Mesenchymal stem cell (in vitro differentiated cells and primary cell): ENCODE measurements at regions not wholly inside any gene's neighbourhood (a gene's known extent, or its start where the extent isn't known, plus 50 kb on each side); places are given as distances from the start of the nearest gene placed in this dataset.

Experiments
- DNase-seq: peaks from one replicate; pipeline ENCODE4 v3.0.0-alpha.2; 2013
- H2AFZ ChIP-seq: one replicate; pipeline ENCODE4 v1.6.1; 2013; ENCODE audit warnings: low read depth, mild to moderate bottlenecking, control low read depth, inconsistent platforms, low read length, moderate library complexity
- H2AK5ac ChIP-seq: 2 replicates; pipeline ENCODE4 v1.6.1; 2013; ENCODE audit warnings: low read length, moderate library complexity, mild to moderate bottlenecking, inconsistent platforms; ENCODE audit not compliant: severe bottlenecking
- H2BK120ac ChIP-seq: one replicate; pipeline ENCODE4 v1.6.1; 2013; ENCODE audit warnings: low read depth, mild to moderate bottlenecking, inconsistent platforms, low read length, moderate library complexity
- H2BK12ac ChIP-seq, 2 experiments: one replicate each; pipeline ENCODE4 v1.6.1; 2013; ENCODE audit warnings: inconsistent platforms in 2 of 2, low read length in 2 of 2, mild to moderate bottlenecking in 2 of 2, moderate library complexity in 2 of 2, control low read depth in 1 of 2
- H2BK15ac ChIP-seq: one replicate; pipeline ENCODE4 v1.6.1; 2013; ENCODE audit warnings: mild to moderate bottlenecking, low read depth, inconsistent platforms; ENCODE audit not compliant: poor library complexity, severe bottlenecking
- H2BK5ac ChIP-seq: 2 replicates; pipeline ENCODE4 v1.6.1; 2013; ENCODE audit warnings: low read depth, mild to moderate bottlenecking, low read length, control low read depth, inconsistent platforms; ENCODE audit not compliant: poor library complexity, severe bottlenecking
- H3K14ac ChIP-seq, 2 experiments: one replicate each; pipeline ENCODE4 v1.6.1; 2013; ENCODE audit warnings: inconsistent platforms in 2 of 2, low read length in 2 of 2, control low read depth in 1 of 2, mild to moderate bottlenecking in 1 of 2, moderate library complexity in 1 of 2
- H3K18ac ChIP-seq, 2 experiments: one replicate each; pipeline ENCODE4 v1.6.1; 2013; ENCODE audit warnings: inconsistent platforms in 2 of 2, low read length in 2 of 2, control low read depth in 1 of 2, low read depth in 1 of 2, mild to moderate bottlenecking in 1 of 2
- H3K23ac ChIP-seq, 2 experiments: one replicate each; pipeline ENCODE4 v1.6.1; 2013; ENCODE audit warnings: inconsistent platforms in 2 of 2, low read length in 2 of 2, mild to moderate bottlenecking in 2 of 2, moderate library complexity in 2 of 2, control low read depth in 1 of 2
- H3K27ac ChIP-seq: 2 replicates; pipeline ENCODE4 v1.5.1; 2013; ENCODE audit warnings: mild to moderate bottlenecking, moderate library complexity, low read length, control low read depth, inconsistent platforms; ENCODE audit not compliant: poor library complexity, severe bottlenecking
- H3K27me3 ChIP-seq, 2 experiments: 2 replicates each; pipeline versions ENCODE4 v1.6.1 to v1.7.0; 2013; ENCODE audit warnings: low read length in 2 of 2, mild to moderate bottlenecking in 2 of 2, moderate library complexity in 2 of 2, control low read depth in 1 of 2, inconsistent platforms in 1 of 2; ENCODE audit not compliant: control insufficient read depth in 1 of 2, insufficient read depth in 1 of 2
- H3K36me3 ChIP-seq, 2 experiments: 2 replicates each; pipeline versions ENCODE4 v1.6.1 to v1.7.0; 2013; ENCODE audit warnings: low read length in 2 of 2, control low read depth in 1 of 2, inconsistent platforms in 1 of 2, low read depth in 1 of 2, mild to moderate bottlenecking in 1 of 2; ENCODE audit not compliant: insufficient read depth in 2 of 2, control insufficient read depth in 1 of 2
- H3K4ac ChIP-seq, 2 experiments: one replicate each; pipeline ENCODE4 v1.6.1; 2013; ENCODE audit warnings: inconsistent platforms in 2 of 2, low read length in 2 of 2, mild to moderate bottlenecking in 2 of 2, moderate library complexity in 2 of 2, control low read depth in 1 of 2, low read depth in 1 of 2
- H3K4me1 ChIP-seq: 2 replicates; pipeline ENCODE4 v1.6.1; 2013; ENCODE audit warnings: low read depth, low read length, control low read depth; ENCODE audit not compliant: control insufficient read depth, insufficient read depth
- H3K4me2 ChIP-seq: 2 replicates; pipeline ENCODE4 v1.6.1; 2013; ENCODE audit warnings: low read length, mild to moderate bottlenecking, inconsistent platforms; ENCODE audit not compliant: poor library complexity, severe bottlenecking
- H3K4me3 ChIP-seq, 2 experiments: 2 replicates each; pipeline versions ENCODE4 v1.5.1 to v1.7.0; 2013; ENCODE audit warnings: low read length in 2 of 2, mild to moderate bottlenecking in 2 of 2, control low read depth in 1 of 2, low read depth in 1 of 2; ENCODE audit not compliant: insufficient read depth in 1 of 2
- H3K79me1 ChIP-seq: replicated peaks from 2 replicates; pipeline ENCODE4 v1.6.1; 2013; ENCODE audit warnings: mild to moderate bottlenecking, control low read depth, low read length, inconsistent platforms; ENCODE audit not compliant: poor library complexity, severe bottlenecking
- H3K9ac ChIP-seq: 2 replicates; pipeline ENCODE4 v1.7.0; 2013; ENCODE audit warnings: mild to moderate bottlenecking, low read length, moderate library complexity
- H3K9me3 ChIP-seq: 2 replicates; pipeline ENCODE4 v1.7.0; 2013; ENCODE audit warnings: mild to moderate bottlenecking, low read length; ENCODE audit not compliant: control insufficient read depth
- H4K8ac ChIP-seq: one replicate; pipeline ENCODE4 v1.6.1; 2013; ENCODE audit warnings: inconsistent platforms, mild to moderate bottlenecking, low read length, moderate library complexity
- H4K91ac ChIP-seq: one replicate; pipeline ENCODE4 v1.6.1; 2013; ENCODE audit warnings: mild to moderate bottlenecking, low read length, inconsistent platforms
- WGBS: methylation state at CpG from one replicate; pipeline ENCODE4 v1.1.7; 2013; ENCODE audit warnings: mixed read lengths; 5-methylcytosine and 5-hydroxymethylcytosine counted together

DNA sequence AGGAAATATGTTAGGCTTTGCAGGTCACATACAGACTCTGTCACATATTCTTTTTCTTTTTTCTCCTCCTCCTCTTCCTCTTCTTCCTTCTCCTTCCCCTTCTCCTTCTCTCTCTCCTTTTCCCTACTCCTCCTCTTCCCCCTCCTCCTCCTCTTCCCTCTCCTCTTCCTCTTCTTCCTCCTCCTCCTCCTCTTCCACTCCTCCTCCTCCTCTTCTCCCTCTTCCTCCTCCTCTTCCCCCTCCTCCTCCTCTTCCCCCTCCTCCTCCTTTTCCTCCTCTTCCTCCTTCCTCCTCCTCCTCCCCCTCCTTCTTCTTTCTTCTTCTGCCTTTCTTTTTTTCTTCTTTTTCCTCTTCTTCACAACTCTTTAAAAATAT, 159.8 kb downstream of the KIF20B start:
- Histone ChIP-seq H3K4ac (no peak overlapping the region), H3K9me3 (no peaks in the 10 kb centered on the region), H3K14ac (peak overlapping the region in 1 of 2 experiments; percentile 1)

DNA sequence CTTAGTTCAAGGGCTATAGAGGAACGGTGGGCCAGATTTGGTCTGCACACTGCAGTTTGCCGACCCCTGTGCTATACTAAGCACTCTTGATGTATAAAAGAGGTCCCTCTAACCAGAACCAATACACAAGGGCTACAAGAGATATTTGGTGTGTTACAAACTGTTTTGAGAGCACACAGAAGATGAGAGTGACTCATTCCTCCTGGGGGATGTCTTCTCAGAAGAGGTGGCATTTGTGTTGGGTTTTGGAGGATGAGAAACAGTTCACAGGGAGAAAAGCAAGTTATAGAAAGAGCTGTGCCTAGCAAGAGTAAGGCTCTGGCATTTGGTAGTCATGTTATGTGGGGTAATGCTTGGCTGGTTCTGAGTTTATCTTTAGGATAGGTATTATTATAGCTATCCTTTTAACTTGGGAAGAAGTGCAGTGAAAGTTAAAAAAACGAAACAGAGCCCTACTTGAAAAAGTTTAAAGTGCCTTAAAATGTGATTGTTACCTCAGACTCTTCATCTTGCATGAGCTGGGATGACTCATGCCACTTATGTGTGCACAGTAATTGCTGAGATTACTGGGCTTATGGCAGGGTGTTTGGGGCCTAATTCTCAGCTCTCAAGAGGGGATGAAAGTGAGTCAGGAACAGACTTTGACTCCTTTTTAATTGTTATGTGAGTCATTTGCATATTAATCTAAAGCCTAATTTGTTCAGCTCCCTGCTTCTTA, 160.4 kb downstream of the KIF20B start:
- Histone ChIP-seq H3K23ac (no peak overlapping the region), H3K27ac (peak overlapping the region; percentile 59), H3K36me3 (no peaks in the 10 kb centered on the region), H2BK12ac (no peak overlapping the region), H3K27me3 (peaks cover 0 to 6% of the 10 kb centered on the region in 2 experiments), H4K91ac (no peak overlapping the region), H3K9me3 (no peaks in the 10 kb centered on the region), H3K4ac (peak overlapping the region in 1 of 2 experiments; percentile 50), H2BK15ac (no peak overlapping the region), H2BK5ac (no peak overlapping the region), H3K9ac (peak overlapping the region; percentile 80), H2AFZ (no peak overlapping the region), H2AK5ac (peak overlapping the region; percentile 21), H3K4me2 (peak overlapping the region; percentile 31), H3K14ac (no peak overlapping the region), H3K18ac (peak overlapping the region in 1 of 2 experiments; percentile 72), H2BK120ac (no peak overlapping the region), H3K79me1 (no peaks in the 10 kb centered on the region), H3K4me1 (peaks cover 2% of the 10 kb centered on the region), H3K4me3 (peak overlapping the region in 1 of 2 experiments; percentile 72), H4K8ac (no peak overlapping the region)
- 35% methylated on average over 3 of the region's 3 CpGs for WGBS
- peak; percentile 83 for DNase-seq

More for the DNA sequence above, 159.8 kb downstream of the KIF20B start:
- Histone ChIP-seq H2BK15ac (no peak overlapping the region), H3K4me3 (peak overlapping the region in 1 of 2 experiments; percentile 72), H3K23ac (no peak overlapping the region), H3K27ac (peak overlapping the region; percentile 59), H3K27me3 (peaks cover 0 to 6% of the 10 kb centered on the region in 2 experiments), H2BK120ac (peak overlapping the region; percentile 15), H3K4me2 (no peak overlapping the region), H4K91ac (no peak overlapping the region), H4K8ac (peak overlapping the region; percentile 41), H2BK12ac (peak overlapping the region in 1 of 2 experiments; percentile 86), H3K36me3 (no peaks in the 10 kb centered on the region), H3K4me1 (peaks cover 2% of the 10 kb centered on the region), H3K18ac (no peak overlapping the region), H3K9ac (peak overlapping the region; percentile 80), H2AFZ (no peak overlapping the region), H2BK5ac (no peak overlapping the region), H3K79me1 (no peaks in the 10 kb centered on the region), H2AK5ac (no peak overlapping the region)
- DNase-seq = no peak

GRCh38 chr10:89867964-89868363, 166.6 kb downstream of the KIF20B start:
- H3K27ac ChIP-seq = no peak overlapping the region

DNA sequence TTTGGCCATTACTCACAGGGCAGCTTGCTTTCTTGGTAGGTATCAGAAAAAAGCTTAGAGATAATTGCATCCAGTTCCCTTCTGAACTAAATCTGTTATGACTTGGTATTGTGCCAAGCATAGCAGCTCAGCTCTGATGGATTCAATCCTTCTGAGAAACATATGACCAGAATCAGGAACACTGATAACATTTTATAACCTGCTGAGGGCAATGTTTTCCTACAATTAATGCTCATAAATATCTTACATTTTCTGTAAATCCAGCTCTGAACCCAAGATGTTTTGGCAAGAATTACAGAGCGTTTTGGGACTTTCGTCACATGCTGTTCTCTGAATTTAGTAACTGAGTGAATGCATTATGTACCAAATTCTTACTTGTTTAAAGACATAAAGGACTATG, 167.8 kb downstream of the KIF20B start:
- no peak overlapping the region for H2BK15ac ChIP-seq
- H3K36me3 ChIP-seq = no peaks in the 10 kb centered on the region
- peak overlapping the region; percentile 5 for H3K9ac ChIP-seq

More at GRCh38 chr10:89867964-89868363, 166.6 kb downstream of the KIF20B start:
- H3K79me1 ChIP-seq = no peaks in the 10 kb centered on the region
- 83% methylated on average over 2 of the region's 2 CpGs for WGBS
- H3K36me3 ChIP-seq = no peaks in the 10 kb centered on the region
- no peak overlapping the region for H2BK12ac ChIP-seq
- H3K9ac ChIP-seq = no peak overlapping the region
- no peak overlapping the region for H2AFZ ChIP-seq
- no peak overlapping the region for H2BK15ac ChIP-seq
- H3K4me1 ChIP-seq = no peaks in the 10 kb centered on the region
- no peak overlapping the region for H4K91ac ChIP-seq
- peak; percentile 43 for DNase-seq
- H3K9me3 ChIP-seq = no peaks in the 10 kb centered on the region
- H4K8ac ChIP-seq = no peak overlapping the region
- H2BK5ac ChIP-seq = no peak overlapping the region
- no peak overlapping the region for H3K14ac ChIP-seq
- no peak overlapping the region for H3K4ac ChIP-seq
- H3K4me2 ChIP-seq = no peak overlapping the region
- no peak overlapping the region for H3K18ac ChIP-seq
- peaks cover 0 to 6% of the 10 kb centered on the region in 2 experiments for H3K27me3 ChIP-seq
- no peak overlapping the region for H3K4me3 ChIP-seq
- no peak overlapping the region for H2AK5ac ChIP-seq
- no peak overlapping the region for H2BK120ac ChIP-seq
- no peak overlapping the region for H3K23ac ChIP-seq

More for the DNA sequence above, 167.8 kb downstream of the KIF20B start:
- Histone ChIP-seq H2BK120ac (no peak overlapping the region), H3K4me3 (no peak overlapping the region), H4K8ac (no peak overlapping the region), H3K23ac (no peak overlapping the region), H2AK5ac (no peak overlapping the region), H3K27me3 (peaks cover 0 to 6% of the 10 kb centered on the region in 2 experiments), H3K9me3 (no peaks in the 10 kb centered on the region), H2BK5ac (no peak overlapping the region), H3K14ac (no peak overlapping the region), H3K79me1 (no peaks in the 10 kb centered on the region), H3K4me1 (no peaks in the 10 kb centered on the region), H3K4me2 (no peak overlapping the region), H3K18ac (no peak overlapping the region), H4K91ac (no peak overlapping the region), H2AFZ (no peak overlapping the region), H3K27ac (no peak overlapping the region), H3K4ac (no peak overlapping the region), H2BK12ac (no peak overlapping the region)
- no CpG with 5 or more reads among the region's 2 CpGs for WGBS
- no peak for DNase-seq
